HT1080 (cell line): ENCODE measurements at regions not wholly inside any gene's neighbourhood (a gene's known extent, or its start where the extent isn't known, plus 50 kb on each side); places are given as distances from the start of the nearest gene placed in this dataset.
A peak's percentile ranks its signal among the peaks of the same experiment; 100 is the strongest.

ENCODE experiments used
- DNase-seq: peaks from one replicate; pipeline ENCODE4 v3.0.0-alpha.2; 2015; ENCODE audit warnings: low read depth

DNA sequence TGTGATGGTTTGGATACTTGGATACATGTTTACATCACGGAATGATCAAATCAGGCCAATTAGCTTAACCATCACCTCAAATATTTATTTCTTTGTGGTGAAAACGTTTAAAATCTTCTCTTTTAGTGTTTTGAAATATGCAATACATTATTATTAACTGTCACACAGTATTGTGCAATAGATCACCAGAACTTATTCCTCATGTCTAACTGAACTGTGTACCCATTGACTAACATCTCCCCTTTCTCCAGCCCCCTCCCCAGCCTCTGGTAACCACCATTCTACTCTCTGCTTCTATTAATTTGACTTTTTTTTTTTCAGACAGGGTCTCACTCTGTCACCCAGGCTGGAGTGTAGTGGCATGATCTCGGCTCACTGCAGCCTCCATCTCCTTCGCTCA is 471.9 kb downstream of the BCOR start:
- DNase-seq = no peak

DNA sequence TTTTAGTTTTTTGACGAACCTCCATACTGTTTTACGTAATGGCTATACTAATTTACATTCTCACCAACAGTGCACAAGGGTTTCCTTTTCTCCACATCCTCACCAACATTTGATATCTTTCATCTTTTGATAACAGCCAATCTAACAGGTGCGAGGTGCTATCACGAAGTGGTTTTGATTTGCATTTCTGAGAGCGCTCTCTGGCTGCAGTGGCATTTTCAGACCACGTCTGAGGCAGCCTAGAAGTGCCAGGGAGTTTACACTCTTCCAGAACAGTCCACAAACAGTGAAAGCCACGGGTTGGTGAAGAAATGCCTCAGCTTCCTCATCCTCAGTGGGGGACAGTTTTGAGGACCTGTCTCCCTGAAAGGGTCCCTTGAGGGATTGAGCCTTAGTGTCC is 471.0 kb downstream of the BCOR start:
- no peak for DNase-seq

DNA sequence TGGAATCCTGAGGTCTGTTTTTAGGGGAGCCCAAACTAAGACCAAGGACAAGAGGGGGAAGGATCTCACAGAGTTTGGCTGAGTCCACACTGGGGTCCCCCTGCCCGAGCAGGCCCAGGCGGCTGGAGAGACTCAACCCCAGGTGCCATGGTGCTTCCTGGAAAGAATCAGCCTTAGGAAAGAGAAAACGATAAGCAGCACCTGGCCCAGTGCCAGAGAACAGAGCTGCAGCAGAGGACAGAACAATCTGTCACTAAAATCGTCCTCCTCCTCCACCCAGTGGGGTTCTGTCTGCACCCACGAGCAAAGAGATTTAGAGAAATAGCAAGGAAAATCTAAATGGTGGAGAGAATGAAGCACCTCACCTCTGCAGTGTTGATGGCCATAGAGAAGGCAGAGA is 470.5 kb downstream of the BCOR start:
- DNase-seq = no peak

DNA sequence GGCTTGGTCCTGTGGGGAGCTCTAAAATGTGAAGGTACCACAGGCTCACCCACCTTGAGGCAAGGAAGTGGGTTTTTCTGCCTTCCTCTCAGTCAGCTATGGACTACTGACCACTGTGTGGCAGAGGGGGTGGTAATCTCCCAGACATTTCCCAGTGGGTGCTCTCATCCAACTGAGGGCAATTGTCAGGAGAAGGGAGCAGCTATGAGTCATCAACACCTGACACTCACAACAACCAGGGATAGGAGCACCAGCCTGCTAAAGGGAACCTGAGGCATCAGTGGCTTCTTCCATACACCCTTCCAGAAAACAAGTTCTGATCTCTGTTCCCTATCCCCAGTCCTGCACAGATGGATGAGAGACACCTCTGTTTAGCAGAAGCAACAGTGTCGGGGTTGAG is 468.8 kb downstream of the BCOR start:
- no peak for DNase-seq

DNA sequence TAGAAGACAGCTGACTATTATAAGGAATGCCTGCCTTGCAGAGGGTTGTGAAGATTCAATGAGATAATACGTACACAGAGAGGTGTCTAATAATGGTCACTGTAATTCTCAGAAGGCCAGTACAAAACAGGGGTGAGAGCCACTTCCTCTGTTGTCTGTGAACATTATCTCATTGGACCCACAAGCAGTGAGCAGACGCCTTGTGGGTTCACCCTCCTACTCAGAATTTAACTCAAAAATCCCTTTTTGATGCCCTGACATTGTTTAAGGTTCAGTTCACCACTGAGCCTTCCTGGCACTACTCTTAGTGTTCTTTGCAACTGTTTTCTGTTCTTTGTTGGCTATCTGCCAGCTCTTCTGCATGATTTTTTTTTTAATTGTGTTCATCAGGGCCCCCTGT is 467.4 kb downstream of the BCOR start:
- no peak for DNase-seq

DNA sequence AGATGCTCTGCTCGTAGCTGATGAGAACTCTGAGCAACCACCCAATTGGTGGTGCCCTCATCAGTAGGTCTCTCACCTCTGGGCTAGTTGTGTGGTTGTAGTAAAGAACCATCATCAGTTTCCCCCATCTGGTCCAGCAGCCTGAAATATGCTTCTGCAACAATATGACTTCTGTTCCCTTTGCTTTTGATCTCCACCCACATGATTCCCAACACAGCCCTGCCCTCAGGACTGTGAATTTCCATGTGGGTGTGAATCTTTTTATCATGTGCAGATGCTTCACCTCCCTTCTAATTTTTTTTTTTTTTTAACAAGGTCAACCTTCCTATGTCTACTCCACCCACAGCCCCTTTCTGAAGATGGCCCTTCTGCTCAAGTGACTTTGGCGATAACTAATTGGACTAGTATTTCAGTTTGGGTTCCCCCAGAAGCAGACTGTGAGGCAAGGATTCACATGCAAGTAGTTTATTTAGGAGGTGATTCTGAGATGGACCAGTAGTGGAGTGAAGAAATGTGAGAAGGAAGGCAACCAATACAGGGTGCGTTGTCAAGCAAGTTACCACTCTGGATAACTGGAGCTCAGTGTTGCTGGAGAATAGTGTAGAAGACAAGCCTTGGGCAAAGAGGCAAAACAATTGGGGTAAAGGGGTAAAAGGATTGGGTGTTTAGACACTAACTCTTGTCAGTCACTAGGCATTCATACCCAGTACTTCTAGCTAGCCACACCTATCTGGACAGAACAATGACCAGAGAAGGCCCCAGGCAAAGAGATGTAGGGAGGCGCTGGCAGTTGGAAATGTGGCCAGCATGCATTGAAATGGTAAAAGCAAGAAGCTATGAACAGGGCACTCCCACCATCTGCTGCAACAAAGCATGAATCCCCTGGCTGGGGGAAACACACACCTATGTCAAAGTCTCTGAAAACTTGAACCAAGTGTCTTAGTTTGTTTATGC is 466.2 kb downstream of the BCOR start:
- no peak for DNase-seq

DNA sequence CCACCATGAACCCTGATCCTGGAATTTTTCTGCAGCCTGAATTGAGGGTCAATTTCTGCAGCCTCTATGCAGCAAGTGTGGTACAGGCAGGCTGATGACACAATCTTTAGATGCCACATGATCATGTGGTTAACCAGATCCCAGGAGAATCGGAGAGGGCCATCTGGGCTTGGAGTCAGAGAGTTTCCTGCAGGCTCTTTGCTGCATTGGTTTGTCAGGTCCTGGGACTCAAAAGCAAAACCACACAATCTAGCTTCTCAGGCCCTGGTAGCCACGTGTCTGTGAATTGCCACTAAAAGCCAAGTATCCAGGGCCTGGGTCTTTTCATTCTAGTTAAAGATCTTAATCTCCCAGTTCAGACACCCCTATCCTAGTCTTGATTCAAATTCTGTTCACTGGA is 464.5 kb downstream of the BCOR start:
- peak; percentile 28 for DNase-seq

DNA sequence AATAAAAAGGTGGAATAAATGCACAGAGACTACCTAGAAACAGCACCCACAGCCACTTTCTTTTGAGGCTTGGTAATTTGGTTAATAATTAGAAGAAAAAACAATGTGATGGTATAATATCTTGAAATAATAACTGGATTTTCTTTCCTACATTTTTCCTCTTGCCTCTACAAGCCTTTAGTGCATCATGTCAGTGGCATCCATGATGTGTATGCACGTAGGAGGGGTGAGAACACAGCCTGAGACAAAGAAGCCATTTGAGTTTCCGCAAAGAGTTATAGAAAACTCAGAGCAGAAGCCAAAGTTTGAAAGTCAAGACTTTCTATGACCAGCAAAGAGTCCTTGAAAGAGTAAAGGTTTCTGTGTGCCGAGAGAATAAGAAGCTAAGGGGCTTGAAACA is 461.3 kb downstream of the BCOR start:
- no peak for DNase-seq

DNA sequence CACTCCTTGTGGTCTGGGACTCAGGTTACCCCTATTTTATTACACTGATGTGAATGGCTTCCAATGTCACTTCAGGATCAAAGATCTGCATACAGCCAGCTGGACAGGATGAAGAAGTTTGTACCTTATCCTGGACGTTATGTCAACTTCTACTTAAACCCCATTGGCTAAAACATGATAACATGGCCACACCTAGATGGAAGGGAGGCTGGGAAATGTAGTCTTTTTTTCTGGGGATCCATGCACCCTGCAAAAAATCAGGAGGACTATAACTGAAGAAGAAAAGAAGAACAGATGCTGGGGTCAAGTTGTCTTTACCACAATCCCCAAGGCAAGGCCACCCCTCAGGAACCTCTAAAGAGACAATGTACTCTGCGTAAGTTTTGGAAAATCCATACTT is 459.2 kb downstream of the BCOR start:
- DNase-seq = no peak

DNA sequence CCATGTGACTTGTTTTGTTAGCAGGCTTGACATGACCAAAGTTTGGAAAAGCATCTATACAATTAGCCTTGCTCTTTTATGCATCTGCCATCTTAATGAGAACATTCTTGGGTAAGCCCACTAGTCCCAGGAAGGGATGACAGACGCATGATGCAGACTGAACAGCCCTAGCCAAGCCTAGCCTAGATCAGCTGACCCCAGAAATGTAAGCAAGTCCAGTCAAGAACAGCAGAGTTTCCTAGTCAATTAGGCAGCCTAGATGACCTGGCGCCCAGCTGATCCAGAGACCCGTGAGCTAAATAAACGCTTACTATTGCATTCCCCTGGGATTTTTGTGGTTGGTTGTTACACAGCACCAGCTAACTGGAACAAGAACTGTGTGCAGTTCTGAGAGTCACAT is 457.9 kb downstream of the BCOR start:
- no peak for DNase-seq

DNA sequence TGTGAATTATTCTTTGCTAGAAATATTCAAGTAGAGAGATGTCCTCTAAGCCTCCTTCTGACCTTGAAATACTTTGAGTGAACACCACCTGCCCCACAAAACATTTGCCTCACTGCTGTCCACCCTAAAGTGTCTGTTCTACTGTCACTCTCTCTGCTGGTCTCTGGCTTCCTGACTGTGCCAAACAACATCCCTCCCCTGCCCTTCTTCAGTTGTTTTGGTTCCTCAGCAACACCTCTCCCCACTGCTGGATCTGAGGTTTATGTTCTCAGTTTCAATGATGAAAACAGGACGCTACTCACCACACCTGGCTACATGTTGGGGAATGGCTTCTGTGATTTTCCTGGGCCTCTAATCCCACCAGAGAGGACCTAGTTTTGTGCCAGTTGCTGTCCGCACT is 456.9 kb downstream of the BCOR start:
- DNase-seq = no peak

DNA sequence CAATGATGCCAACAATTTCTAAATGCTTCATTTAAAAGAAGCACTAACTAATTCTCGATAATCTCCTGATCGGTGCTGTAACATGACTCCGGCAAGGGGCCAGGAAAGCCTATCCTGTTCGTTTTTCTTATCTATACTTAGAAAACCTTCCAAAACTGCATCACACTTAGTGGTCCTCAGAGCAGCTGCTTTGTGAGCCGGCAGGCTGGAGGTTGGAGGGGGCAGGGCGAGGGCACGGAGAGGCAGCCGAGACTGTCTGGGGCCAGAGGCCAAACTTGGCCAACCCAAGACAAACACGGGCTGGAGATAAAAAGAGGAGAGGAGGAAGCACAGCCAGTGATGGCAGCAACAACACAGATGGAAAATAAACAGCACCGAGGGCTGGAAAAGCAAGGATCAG is 455.7 kb downstream of the BCOR start:
- DNase-seq = no peak

DNA sequence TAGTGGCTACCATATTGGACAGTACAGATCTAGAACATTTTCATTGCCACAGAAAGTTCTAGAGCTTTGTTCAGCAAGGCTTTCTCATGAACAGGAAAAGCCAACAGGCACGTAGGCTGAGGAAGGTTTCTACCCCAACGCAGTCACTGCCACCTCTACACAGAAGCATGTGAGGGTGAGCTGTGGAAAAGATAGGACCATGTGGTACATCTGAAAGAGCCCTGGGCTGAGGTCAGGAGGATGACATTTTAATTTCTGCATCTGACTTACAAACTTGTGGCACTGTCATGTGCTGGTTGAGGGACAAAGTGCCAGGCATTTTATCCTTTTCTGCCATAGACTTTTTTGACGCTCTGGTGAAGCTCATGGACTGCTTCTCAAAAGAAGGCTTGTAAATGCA is 454.2 kb downstream of the BCOR start:
- DNase-seq = no peak

DNA sequence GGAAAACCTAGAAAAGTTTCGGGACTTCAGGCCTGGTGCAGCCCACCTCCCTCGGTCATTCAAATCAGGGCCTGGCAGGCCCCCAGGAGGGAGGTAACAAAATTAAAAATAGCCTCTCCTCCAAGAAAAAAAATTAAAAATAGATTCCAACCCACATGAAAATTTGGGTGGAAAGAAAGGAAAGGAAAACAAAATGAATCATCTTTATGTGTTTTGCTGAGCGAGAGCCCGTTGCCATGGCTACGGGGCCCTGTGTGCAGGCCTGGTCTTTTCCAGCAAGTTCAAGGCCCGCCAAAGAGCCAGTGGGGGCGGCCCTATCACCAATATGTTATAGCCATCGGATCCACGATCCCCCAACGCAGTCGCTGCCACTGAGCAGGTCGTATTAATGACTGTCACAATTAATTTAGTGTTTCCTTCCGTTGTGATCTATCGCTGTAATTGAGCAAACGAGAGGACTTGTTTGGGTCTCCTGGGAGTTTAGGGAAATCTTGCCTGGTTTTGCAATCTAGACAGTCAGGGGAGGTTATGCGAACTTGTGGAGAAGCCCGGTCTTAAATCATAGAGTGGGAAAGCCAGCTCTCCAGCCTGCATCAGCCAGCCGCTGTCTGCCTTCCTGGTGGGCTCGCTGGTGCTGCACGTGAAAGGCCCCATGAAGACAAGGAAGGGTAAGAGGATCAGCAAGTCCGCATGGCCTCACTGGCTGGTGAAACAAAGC is 452.4 kb downstream of the BCOR start:
- DNase-seq = peak; percentile 54

DNA sequence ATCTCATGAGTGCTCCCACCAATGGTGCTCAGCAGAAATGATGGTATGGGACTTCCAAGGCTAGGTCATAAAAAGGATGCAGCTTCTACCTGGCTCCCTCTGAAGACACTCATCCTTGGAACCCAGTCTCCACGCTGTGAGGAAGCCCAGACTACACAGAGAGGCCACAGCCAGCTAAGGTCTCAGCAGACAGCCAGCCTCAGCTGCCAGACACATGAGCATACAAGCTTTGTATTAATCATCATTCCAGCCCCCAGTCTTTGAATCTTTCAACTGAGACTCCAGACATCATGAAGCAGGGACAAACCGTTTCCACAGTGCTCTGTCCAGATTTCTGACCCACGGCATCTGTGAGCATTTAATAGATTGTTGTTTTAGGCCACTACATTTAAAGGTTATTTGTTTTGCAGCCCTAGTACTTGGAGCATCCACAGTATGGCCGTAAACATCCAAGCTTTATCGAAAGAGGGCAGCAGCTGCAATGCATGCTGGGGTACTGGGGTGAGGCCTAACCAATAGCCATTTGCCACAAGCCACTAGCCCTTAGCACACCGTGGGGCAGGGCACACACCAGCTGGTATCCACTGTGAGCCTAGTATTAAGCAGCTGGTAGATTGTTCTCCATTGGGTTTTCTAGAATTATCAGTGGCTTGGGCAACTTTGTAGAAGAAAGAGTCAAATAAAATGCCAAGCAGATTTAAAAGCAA is 449.1 kb downstream of the BCOR start:
- DNase-seq = no peak

DNA sequence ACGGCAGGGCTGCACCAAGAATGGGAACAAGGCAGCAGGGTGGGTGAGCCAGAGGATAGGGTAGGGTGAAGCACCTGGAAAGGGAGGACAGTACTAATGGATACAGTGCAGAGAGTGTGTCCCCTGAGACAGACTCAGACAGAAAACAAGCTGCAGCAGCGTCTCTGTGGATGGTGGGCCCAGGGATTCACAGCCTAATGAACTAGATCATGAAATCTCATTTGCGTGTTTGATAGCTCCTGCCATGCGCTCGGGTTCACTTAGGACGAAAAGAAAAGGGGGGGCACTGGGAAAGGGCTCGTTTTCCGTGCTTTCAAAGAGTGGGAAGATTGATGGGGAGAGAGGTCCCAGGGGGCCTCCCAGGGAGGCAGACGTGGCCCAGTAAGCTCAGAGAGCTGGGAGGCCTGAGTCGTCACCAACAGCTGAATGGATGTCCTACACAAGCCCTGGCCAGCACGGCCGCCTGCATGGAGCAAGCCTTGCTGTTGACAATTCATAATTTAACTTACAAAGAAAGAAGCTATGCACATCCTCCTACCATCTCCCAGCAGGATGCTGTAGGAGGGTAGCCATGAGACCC is 446.9 kb downstream of the BCOR start:
- no peak for DNase-seq

DNA sequence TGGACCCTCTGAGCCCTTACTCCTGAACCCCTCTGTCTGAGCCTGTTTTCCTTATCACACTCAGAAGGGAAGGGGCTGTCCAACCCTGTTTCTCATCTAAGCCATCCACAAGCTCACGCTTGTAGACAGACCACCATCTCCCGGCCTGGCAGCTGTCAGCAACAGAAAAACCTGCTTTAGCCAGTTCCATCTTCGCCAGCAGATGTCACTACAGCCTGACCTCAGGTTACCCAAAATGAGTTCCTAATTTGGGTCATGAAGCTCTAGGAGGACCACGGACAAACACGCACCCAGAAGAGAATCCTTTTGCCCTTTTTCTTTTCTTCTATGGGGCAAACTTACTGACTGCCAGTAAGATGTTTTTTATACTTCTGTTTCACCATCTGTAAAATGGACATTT is 445.4 kb downstream of the BCOR start:
- no peak for DNase-seq

DNA sequence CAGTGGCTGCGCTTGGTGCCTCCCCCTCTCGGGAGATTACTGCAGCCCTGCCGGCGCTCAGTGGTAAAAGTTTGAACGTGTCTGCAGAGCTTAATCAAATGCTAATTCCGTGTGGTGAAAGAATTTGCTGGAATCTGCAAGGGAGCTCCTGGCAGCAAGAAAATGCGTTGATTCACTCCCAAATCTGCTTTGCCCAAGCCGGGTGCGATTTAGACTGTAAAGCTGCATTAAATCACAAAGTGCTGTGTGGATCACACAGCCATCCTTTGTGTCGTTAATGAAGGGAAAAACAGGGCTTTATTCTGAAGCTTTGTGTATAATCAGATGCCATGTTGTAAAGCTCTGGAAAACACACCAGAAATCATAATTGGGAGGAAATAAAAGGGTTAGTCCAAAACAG is 444.1 kb downstream of the BCOR start:
- DNase-seq = no peak

DNA sequence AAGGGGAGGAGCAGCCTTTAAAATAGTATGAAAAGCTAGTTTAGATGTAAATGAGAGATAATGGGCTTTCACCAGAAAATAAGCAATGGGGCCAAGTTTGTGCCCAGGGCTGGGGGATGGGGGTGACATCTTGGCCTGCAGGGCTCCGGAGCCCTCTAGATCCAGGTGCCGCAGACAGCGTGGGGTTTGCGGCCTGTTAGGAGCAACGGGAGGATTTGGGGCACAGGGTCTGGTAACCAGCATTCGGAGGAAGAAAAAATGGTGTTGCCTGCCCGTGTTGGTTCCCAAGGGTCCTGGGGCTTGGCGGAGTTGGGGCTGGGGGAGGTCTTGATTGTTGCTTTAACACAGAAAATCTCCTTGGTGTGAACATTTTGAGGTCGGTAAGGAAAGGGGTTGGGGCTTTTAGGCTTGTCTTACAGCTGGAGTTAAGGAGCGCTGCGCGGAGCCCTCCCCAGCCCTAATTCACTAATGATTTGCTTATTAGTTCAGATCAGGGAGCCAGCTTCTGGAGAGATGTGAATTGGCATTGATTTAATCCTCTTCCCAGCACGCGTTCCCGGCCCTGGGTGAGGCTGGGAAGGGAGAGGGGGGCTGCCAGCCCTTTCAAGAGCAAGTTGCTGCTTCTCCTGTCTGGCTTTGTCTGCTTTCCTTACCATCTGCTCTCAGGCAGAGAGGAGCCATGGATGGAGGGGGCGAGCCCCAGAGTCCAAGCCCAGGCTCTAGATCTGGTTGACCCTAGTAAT is 443.4 kb downstream of the BCOR start:
- DNase-seq = no peak

DNA sequence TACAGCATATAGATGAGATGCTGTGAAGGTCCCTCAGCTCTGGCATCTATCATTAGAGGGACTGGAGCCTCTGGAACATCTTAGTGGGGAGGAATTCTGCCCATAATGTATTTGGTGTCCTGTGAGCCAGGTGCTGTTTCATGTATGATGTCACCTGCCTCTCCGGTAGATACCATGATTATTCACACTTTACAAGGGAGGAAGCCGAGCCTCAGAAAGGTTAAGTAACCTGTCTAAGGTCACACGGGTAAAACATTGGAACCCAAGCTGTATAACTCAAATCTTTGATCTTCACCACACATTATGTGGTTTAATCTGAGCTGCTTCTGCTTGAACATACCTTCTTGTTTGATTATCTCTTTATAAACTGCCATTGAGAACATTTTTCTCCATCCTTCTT is 442.8 kb downstream of the BCOR start:
- no peak for DNase-seq
